A172 (cell line): ENCODE measurements at regions not wholly inside any gene's neighbourhood (a gene's known extent, or its start where the extent isn't known, plus 50 kb on each side); places are given as distances from the start of the nearest gene placed in this dataset.
"Not testable (repeated sequence)": the region's sequence is repeated elsewhere in the genome, so short reads cannot be mapped to it uniquely, and the experiment has no call there.

Experiments used
- DNase-seq: peaks from one replicate; pipeline ENCODE4 v3.0.0-alpha.2; 2015; ENCODE audit warnings: low spot score

DNA sequence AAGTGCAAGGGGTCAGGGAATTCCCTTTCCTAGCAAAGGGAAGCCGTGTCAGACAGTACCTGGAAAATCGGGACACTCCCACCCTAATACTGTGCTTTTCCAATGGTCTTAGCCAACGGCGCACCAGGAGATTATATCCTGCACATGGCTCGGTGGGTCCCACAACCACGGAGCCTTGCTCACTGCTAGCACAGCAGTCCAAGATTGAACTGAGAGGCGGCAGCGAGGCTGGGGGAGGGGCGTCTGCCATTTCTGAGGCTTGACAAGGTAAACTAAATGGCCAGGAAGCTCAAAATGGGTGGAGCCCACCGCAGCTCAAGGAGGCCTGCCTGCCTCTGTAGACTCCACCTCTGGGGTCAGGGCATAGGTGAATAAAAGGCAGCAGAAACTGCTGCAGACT lies 76.5 kb upstream of the LINC00632 start:
- not testable (repeated sequence) for DNase-seq

DNA sequence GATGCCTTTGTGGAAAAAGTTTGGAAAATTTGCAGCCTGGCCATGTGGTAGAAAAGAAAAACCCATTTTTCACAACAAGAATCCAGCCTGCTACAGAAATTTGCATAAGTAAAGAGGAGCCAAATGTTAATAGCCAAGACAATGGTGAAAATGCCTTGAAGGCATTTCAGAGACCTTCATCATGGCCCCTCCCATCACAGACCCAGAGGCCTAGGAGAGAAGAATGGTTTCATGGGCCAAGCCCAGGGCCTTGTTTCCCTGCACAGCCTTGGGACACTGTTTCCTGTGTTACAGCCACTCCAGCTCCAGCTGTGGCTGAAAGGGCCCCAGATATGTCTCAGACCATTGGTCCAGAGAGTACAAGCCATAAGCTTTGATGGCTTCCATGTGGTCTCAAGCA lies 101.4 kb upstream of the LINC00632 start:
- no peak for DNase-seq

DNA sequence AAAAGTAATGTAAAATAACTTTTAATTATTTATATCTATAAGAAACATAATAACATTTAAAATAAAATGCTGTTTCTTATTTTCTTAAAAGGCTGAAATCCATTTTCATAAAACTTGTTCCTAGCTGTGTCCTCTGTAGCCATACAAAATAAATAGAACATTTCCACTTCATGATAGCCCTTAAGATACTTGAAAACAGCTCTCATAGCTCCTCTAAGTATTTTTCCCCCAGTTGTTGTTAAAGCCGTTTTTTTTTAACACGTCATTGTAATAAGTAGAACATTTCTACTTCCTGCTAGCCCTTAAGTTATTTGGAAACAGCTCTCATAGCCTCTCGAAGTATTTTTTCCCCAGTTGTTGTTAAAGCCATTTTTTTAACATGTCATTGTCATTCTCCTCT lies 97.3 kb upstream of the SOX3 start:
- no peak for DNase-seq

DNA sequence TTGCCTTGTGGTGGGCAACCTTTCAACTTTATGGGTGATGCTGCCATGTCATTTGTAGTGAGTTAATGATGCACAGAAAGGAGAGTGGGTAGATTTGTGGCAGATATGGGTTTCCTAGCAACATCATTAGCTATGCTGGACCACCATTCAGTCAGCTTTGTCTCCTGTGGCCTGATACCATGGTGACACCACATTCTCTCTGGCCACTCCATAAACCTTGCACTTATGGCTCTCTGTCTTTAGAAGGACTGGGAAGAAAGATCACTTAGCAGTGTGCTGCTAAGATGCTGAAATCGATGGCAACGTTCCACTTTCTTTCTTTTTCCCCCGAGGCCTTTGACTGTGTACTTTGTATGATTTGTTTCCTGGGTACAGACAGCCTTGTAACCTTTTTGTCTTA lies 95.0 kb upstream of the SOX3 start:
- DNase-seq, result no peak

DNA sequence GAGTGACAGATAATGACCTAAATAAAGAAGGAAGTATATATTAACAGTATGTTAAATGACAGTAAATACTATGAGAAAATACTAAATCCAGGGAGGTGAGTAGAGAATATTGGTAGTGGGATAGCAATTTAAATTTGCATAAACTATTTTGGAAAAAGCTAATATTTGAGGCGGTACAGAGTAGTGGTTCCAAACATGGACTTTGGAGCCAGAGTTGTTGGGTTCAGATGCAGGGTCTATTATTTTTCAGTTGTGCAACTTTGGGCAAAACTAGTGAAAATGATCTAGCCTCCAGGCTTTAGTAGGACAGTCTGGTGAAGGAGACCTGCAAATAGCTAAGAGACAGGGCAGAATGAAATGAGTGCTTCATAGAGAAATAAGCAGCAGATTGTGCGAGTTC lies 84.8 kb upstream of the SOX3 start:
- DNase-seq, result no peak

DNA sequence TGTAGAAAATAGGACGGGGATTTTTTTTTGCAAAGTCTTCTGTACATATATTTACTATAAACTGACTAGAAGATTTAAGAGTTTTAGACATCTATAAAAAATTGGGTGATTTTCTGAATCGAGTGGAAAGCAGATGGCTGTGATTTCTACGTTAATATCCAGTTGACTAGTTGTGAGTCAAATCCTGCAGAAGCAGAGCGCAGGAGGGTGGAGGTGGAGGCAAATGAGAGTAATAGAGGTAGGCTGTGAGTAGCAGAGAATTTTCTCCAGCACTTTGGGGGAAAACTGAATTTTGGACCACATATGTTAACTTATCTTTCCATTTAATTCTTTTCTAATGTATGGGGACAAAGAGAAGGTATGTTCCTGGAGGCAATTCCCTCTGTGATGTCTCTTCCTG lies 82.1 kb upstream of the SOX3 start:
- DNase-seq, result no peak

DNA sequence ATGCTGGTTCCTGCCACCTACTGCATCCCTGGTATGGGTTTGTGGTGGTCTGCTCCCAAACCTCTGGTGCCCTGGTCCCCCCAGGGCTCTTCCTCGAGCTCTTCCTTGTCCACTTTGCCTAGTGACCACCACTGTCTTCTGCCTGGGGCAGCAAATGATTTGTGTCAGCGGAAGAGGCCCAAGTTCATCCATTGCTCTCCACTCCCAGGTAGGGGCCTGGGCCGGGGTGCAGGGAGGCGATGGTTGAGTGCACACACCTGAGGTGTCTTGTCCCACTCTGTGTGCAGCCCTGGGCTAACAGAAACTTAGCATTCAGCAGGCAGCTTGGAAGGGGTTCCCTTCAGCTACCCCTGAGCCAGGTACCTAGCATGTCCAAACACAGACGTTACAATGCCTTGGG lies 75.6 kb upstream of the SOX3 start:
- no peak for DNase-seq

DNA sequence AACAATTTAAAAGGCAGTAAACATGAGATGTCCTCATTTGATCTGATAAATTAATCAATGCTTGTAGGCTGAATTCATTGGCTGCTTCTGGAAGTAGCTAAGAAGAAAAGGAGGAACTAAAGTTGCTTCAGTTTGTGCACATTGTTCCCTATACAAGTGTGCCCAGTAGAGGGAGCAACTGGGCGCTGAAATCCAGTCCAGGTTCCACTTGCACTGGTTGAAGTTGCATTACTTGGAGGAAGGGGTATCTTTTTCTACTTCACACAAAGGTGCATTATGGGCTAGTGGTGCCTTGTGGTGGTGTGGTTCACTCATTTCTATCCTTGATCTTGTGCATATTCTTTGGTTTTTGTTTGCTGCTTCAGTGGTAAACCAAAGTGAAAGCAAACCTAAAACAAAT lies 67.9 kb upstream of the SOX3 start:
- DNase-seq, result peak; percentile 14

DNA sequence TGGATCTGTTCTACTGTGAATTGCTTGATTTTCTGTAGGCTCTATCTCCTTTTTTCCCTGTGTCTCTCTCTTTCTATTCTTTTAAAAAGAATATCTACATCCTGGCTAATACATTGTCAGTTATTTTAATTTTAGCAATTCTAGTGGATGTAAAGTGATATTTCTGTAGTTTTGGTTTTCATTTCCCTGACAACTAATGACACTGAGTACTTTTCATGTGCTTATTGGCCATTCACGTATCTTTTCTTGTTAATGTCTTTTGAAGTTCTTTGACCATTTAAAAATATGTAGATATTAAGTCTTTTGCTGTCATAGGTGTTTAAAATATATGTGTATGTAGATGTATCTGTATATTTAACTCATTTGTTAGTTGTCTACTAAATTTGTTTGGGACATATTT lies 59.0 kb upstream of the SOX3 start:
- DNase-seq, result no peak
